Left lobe of liver (tissue), 2 donors: ENCODE measurements at regions not wholly inside any gene's neighbourhood (a gene's known extent, or its start where the extent isn't known, plus 50 kb on each side); places are given as distances from the start of the nearest gene placed in this dataset.

Experiments used
- ATAC-seq: fragments of 200-7000 bp; cut with Tn5 transposase; one replicate; pipeline ENCODE4 v1.9.1; 2020; ENCODE audit warnings: mild to moderate bottlenecking, moderate library complexity
- DNase-seq: peaks from one replicate; pipeline ENCODE4 v3.0.0-alpha.2; 2020; ENCODE audit warnings: low spot score
- donor health status: DM: no; HTN: no; CAD: no; lungs with moderate emphysema.
- donor health status: DM: no; HTN: yes; CAD: no.

DNA sequence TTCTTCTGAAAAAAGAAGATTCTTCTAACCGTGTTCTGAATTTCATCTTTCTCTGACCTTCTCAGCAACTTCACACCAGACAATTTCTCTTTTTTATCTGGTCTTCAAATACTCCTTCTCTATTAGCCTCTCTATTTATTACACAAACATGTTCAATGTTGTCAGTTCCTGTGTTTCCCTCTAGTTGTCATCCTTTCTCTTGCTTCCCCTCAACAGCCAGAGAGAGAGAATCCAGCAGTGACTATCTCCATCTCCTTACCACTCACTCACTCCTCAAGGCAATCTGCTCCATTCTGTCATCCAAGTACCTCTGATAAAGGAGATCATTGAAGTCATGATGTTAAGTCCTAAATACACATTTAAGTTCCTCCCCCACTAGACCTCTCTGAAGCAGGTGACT lies 491.9 kb upstream of the CHAC2 start:
- no peak for DNase-seq
- ATAC-seq, result no peak

DNA sequence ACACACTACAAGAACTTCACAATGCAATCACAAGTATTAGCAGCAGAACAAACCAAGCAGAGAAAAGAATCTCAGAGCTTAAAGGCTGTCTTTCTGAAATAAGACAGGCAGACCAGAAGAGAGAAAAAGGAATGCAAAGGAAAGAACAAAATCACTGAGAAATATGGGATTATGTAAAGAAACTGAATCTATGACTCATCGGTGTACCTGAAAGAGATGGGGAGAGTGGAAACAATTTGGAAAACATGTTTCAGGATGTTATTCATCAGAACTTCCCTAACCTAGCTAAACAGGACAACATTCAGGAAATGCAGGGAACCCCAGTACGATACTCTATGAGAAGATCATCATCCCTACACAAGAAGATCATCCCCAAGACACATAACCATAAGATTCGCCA lies 499.0 kb upstream of the CHAC2 start:
- DNase-seq, result no peak
- no peak for ATAC-seq

DNA sequence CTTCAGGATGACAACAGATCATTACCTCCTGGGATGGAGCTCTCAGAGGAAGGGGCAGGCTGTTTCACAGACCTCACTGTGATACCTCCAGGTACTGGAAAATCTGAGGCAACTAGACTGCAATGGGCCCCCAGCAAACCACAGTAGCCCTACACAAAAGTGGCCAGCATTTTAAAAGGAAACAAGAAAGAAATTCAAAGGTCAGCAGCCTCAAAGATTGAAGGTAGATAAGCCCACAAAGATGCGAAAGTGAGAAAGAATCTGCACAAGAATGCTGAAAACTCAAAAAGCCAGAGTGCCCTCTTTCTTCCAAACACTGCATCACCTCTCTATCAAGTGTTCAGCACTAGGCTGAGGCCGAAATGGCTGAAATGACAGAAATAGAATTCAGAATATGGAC lies 499.5 kb upstream of the CHAC2 start:
- ATAC-seq, result no peak
- DNase-seq, result no peak

DNA sequence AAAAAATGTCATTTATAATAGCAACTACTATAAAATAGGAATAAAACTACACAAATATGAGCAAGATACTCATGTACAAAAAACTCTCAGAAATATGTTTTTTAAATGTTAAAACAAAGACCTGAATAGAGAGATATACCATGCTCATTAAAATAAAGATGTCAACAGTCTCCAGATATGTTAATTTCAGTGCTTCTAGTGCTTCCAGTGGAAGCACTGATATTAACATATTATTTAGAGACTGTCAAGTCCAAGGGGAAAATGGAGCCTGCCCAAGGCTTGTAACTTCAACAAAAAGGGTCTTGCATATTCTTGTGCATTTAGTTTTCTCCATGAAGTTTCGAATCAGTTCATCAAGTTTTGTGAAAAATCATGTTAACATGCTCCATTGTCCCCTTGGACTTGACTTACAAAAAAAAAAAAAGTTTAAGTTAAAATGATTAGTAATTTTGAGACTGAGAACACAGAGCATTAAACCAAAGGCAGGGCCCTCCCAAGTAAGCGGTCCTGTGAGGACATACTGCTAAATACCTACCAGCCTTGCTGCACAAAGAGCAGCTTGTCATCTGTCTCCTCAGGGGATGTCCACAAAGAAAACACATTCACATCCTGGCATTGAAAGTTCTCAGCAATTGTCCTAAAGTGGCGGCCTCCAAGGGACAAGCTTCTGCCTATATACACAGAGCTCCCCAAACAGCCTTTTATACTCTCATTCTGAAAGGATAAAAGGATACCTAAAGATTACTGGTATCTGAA lies 501.9 kb upstream of the CHAC2 start:
- DNase-seq, result no peak

DNA sequence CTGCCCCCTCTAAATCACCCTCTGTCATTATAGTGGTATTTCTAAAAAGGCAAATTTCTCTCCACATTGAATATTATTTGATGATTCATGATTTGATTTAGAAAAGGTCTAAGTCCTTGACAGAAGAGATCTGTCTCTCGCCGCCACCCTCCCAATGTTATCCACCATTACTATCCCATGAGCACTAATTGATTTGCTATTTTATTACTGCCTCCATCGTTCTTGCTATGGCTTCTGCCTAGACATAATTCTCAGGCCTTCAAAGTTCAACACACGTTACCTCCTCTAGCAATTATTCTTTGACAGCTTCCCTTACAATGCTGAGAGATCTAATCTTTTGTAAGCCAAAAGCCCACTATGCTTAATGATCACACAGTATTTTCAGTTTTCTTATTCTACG lies 507.0 kb upstream of the CHAC2 start:
- no peak for ATAC-seq
- DNase-seq, result no peak

More for the DNA sequence above, 501.9 kb upstream of the CHAC2 start:
- ATAC-seq, result no peak

DNA sequence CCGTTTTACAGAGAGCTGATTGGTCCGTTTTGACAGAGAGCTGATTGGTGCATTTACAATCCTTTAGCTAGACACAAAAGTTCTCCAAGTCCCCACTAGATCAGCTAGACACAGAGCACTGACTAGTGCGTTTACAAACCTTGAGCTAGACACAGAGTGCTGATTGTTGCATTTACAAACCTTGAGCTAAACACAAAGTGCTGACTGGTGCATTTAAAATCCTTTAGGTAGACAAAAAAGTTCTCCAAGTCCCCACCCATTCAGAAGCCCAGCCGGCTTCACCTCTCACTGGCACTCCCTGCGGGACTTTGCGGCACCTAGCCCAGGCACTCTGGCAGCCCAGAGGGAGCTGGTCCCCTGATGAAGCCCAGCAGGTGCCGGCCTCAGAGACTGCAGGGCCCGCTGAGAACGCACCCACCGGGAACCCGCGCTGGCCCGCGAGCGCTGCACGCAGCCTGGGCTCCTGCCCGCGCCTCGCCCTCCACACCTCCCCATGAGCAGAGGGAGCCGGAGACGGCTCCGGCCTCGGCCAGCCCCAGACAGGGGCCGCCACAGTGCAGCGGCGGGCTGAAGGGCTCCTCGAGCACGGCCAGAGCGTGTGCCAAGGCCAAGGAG lies 508.1 kb upstream of the CHAC2 start:
- no peak for ATAC-seq

DNA sequence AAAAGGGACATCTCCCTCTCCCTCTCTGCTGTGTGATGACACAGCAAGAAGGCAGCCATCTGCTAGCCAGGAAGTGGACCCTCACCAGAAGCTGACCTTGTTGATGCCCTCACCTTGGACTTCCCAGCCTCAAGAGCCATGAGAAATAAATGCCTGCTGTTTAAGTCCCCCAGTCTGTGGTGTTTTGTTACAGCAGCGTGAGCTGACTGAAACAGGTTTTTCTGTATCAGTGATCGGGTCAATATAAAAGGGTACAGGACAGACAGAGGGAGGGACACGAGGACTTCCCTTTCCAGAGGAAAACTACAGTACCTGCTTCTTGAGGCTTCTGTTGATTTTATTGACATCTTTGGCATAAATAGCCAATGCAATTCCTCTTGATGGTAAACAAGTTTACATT lies 510.3 kb upstream of the CHAC2 start:
- DNase-seq, result no peak

More for the DNA sequence above, 508.1 kb upstream of the CHAC2 start:
- no peak for DNase-seq

DNA sequence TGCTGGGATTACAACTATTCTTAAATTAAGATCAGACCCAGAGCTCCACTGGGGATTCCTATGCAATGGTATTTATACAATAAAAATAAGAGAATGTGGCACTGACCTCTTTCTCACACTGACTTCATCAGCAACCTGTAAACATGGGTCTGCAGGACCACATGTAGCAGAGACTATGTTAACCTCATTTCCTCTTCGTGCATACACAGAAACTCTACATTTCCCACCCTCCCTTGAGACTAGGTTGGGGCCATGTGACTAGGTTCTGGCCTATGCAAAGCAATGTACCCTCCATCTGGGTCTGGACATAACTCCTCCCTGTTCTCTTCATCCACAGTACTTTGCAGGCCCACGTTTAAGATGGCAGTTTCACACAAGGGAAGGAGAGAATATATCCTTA lies 514.4 kb upstream of the CHAC2 start:
- no peak for DNase-seq
- ATAC-seq, result no peak

More for the DNA sequence above, 510.3 kb upstream of the CHAC2 start:
- no peak for ATAC-seq

DNA sequence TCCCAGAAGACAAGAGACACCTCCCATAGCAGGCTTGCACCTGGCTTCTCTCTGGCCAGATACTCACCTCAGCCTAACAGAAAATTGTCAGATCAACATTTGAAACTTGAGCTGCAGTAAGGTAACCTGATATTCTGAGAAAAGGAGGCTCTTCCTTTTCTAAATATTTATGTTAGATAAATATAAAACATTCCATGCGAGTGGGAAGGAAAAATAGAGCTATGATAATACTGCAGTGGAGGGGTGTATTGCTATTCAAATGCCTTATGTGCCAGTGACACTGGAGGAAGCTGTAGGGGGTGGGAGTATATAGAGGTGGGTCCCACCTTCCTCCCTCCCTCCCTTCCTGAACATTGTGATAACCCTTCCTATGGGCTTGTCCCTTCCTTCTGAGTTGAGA lies 515.5 kb upstream of the CHAC2 start:
- DNase-seq (no peak), ATAC-seq (no peak)

DNA sequence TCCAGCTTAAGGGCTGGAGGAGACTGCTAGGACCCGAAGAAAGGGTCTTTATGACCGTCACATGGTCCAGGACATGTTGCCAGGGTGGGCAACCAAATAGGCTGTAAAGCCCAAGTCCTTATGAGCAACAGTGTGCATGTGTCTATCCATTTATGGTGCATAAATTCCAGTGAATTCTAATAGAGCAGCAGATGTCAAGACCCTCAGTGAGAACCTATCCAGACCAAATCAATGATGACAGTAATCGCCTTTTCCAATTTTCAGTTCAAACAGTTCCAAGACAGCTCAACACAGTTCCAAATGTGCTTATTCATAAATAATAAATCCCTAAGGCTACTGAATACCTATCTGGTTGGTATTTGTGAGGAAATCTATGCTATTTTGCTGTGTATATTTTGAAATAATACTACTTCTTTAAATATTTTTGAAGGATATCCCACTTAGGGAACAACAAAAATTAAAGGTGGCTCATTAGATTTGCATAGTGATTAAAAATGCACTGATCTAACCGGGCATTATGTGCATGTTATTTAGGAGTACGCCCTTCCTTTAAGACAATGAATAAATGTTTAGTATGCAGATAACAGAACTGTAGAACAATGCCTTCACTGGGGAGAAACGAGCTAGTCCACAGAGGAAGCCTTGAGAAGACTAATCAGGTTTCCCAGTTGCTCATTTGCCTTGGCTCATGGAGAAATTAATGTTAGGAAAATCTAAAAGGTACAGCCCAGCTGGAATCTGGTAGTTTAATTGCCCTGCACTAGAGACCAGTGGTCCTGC lies 519.5 kb upstream of the CHAC2 start:
- DNase-seq (no peak), ATAC-seq (no peak)

DNA sequence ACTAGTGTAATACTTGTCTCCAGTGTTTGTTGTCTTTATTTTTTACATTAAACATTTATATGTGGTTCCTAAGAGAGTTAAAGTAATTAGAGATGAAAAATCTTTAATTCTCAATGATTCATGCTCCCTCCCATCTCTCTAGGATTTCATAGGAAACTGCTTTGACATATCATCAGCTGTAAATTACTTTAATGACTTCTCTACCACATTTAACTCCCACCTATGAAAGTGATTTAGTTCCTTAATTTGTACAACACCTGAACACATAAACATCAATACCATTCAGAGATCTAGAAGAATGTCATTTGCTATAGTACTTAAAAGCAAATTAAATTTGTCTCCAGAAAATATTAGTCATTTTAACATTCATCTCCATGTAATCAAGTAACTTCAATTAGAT lies 524.2 kb upstream of the CHAC2 start:
- ATAC-seq (no peak), DNase-seq (no peak)

DNA sequence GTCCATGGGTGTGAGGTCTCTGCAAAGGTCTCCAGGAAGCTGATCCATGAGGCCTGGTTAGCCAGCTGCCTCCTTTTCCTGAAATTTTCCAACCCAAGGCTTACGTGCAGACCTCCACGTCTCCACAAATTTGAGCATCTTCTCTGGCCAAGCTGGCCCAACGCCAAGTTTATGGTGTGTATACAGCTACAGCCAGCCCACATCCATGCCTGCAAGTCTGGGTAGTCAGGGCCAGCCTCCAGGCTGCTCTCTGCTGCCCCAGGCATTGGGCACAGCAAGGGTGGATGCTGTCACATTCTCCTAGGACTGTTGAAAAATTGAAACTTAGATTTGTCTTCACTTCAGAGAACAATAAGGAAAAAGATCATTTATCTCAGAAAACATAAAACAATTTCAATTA lies 525.5 kb upstream of the CHAC2 start:
- ATAC-seq, result no peak
- no peak for DNase-seq

DNA sequence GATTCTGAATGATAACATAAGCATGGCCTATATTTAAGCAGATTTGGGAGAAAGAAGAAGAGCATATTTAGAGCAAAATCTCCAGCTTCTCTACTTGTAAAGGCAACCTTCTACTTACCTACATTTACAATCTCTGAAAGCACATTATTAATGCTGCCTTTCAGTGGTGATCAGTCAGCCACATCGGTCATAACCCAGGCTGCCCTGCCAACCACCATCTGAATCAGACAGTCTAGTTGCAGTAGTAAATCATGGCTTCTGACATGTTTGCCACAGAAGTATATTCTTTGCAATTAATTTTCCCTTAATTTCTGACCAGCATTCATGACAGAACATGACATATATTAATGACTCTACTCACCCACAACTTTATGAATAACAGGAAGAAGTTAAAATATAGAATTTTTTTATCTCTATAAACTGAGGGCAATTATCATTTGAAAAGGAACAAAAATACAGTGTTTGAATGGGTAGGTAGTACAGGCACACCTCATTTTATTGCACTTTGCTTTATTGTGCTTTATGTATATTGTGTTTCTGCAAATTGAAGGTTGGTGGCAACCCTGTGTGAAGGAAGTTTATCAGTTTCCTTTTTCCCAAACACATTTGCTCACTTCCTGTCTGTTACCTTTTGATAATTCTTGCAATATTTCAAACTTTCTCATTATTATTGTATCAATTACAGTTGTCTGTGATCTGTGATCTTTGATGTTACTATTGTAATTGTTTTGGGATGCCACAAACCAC lies 531.6 kb upstream of the CHAC2 start:
- no peak for DNase-seq
- ATAC-seq, result no peak

DNA sequence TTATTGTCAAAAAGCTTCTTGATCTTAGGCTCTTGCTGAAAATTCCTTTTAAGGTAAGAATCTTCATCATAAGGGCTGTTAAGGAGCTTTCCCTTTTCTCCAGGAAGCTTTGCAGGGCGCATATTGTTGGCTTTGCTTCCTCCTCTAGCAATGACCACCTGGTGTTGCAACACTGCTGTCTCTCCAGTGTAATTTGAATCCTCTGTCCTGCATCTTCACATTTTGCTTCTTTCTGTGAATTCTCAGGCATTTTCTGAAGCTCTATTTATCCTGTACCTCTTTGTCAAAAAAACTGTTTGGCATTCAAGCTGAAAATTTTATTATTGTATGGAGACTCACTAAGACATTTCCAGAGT lies 533.1 kb upstream of the CHAC2 start:
- no peak for ATAC-seq
- DNase-seq, result no peak

DNA sequence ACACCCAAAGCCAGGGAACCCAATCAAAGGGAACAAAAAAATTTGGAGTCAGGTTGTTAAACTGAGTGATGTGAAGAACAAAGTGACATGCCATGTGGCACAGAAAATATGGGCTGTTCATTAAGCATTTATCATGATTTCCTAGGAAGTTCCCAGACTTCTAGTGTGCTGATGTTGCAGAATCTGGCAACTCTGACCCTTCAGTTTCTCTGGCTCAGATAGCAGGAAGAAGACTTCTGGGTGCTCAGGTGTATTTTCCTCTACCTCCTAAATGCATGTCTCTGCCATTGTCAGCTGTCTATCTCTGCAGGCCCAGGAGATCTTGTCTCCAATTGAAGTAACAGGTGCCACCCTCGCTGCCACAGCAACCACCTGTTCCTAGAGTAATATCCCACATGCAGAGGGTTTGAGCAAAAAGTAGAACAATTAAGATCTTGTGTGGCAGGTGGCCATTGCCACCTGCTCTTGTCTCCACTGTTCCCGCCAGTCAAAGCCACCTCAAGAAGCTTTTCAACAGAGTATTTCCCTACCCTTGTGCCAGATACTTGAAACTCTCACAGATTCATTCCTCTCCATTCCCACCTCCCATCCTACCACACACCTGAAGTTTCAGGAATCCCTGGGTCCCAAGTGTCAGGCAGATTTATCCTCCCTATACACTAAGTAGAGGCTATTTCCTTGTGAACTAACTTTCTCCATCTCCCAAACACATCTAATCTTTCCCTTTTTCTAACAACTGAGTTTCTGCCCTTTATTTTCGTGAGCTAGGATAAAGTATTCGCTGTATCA lies 533.7 kb upstream of the CHAC2 start:
- DNase-seq, result no peak
- no peak for ATAC-seq

DNA sequence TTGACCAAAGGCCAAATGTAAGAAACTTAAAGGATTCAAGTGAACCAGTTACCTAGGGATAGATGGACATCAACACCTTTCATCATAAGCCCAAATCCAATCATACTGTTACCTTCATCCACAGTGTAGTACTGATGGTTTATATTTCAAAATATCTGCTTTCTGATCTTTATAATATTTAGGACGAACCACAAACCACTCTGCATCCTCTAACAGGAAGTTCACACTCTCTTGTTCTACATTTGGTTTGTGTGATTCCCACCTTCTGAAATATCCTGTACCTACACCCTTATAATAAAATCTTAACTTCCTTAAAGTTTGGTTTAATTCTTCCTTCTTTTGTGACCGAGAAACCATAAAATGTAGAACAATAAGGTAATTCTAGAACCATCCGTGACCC lies 535.7 kb upstream of the CHAC2 start:
- ATAC-seq (no peak), DNase-seq (no peak)

DNA sequence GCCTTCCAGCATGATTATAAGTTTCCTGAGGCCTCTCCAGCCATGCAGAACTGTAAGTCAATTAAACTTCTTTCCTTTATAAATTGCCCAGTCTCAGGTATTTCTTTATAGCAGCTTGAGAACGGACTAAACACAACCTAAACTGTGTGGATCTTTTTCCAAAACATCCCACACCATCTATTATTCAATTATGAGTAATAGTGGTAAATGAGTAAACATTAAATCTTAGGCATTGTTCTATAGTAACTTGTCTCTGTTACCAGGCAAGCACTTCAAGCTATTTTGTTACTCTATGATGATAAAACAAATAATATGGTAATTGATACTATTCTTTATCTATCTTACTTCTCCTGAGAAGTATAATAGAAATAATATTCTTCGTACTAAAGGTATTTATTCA lies 536.9 kb upstream of the CHAC2 start:
- ATAC-seq (no peak), DNase-seq (no peak)

DNA sequence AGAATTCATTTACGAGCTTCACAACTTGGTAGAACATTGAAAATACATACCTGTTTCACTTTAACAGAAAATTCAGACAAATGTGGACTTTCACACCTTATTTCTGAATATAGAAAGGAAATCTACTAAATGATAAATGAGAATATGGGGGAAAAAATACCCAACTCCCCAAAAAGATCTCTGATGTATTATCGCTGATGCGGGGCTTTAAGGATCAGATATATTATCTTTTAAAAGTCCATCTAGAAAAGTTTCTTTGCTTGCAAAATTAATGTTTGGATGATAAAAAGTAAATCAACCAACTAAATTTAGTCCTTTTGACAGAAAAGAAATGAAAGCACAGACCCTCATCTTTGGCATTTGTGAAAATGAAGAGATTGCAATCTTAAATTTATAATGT lies 540.1 kb upstream of the CHAC2 start:
- DNase-seq (no peak), ATAC-seq (no peak)

DNA sequence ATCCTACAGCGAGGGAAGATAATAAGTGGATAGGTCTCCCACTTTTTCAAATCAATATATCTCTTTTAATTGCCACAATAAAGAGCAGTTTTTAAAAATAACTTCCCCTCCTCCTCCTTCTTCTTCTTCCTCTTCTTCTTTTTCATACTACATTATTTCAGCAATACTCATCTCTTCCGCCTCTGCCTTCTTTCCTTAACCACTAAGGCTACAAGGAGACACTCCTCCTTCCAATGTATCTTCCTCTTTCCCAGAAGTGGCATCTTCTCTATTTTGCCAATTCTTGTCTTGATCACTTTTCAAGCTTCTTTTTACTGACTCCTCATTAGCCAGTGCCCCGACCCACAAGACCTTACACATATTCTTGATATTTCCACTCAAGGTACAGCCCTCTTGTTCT lies 546.6 kb upstream of the CHAC2 start:
- ATAC-seq, result no peak

DNA sequence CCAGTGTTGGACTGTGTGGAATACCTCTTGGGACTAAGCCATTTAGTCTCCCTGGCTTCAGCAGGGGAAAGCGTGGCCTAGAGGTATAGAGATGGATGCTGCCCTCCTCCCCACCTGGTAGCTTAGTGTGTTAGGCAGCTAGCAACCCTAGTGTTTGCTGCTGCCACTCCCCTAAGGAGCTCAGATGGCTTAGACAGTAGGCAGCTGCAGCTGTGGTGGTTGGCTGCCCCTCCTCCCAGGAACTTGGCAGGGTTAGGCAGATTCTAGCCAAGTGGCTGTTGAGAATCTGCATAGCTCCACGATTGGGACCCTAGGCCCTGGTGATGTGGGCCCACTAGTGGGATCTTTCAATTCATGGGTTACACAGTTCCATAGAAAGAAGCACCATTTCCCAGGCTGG lies 550.4 kb upstream of the CHAC2 start:
- DNase-seq, result no peak
- no peak for ATAC-seq

More for the DNA sequence above, 546.6 kb upstream of the CHAC2 start:
- no peak for DNase-seq

DNA sequence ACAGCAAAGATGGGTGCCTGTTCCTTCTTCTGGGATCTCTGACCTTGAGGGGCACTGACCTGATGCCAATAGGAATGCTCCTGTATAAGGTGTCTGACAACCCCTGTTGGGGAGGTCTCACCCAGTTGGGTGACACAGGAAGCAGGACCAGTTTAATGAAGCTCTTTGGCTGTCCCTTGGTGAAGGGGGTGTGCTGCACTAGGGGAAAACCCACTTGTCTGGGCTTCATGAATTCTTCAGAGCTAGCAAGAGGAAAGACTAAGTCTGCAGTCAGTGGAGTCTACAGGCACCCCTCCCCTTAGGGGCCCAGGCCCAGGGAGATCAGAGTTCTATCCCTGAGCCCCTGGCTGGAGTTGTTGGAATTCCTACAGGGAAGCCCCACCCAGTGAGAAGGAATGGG lies 550.8 kb upstream of the CHAC2 start:
- DNase-seq (no peak), ATAC-seq (no peak)
